ENCODE measurements at regions not wholly inside any gene's neighbourhood (a gene's known extent, or its start where the extent isn't known, plus 50 kb on each side); places are given as distances from the start of the nearest gene placed in this dataset.
"Not testable (repeated sequence)": the region's sequence is repeated elsewhere in the genome, so short reads cannot be mapped to it uniquely, and the experiment has no call there.

- peak overlapping the region in 1 of 5 donors; percentile 55 for H3K27ac ChIP-seq
- peak overlapping the region in 1 of 4 donors; percentile 24 for H3K4me3 ChIP-seq
- WGBS, 4 donors: 48 to 59% (median 57%) methylated on average over 1 of the region's 1 CpG
- TF ChIP-seq CTCF (IDR thresholded peaks at IDR 0.05): no peak
- no peak for TF ChIP-seq POLR2A (IDR thresholded peaks at IDR 0.05)
- no peaks in the 10 kb centered on the region for H3K36me3 ChIP-seq (replicated peaks in 1 of 2)
- DNase-seq: no peak
- intact Hi-C loops (cut with DNase I): no loop called here
- H3K27me3 ChIP-seq: no peaks in the 10 kb centered on the region
- H3K9me3 ChIP-seq (replicated peaks in 1 of 3): no peaks in the 10 kb centered on the region
- H3K4me1 ChIP-seq (replicated peaks in 1 of 2): no peaks in the 10 kb centered on the region
Measured at GRCh38 chr4:110869862-110870572, 247.1 kb upstream of the PITX2 start.

- H3K27me3 ChIP-seq; DNase-seq; H3K4me3 ChIP-seq; intact Hi-C loops (cut with DNase I); H3K36me3 ChIP-seq (replicated peaks in 1 of 2); H3K27ac ChIP-seq; H3K4me1 ChIP-seq (replicated peaks in 1 of 2); H3K9me3 ChIP-seq (replicated peaks in 1 of 3): not testable (repeated sequence)
- 68 to 88% (median 79%) methylated on average over 16 to 17 of the region's 18 CpGs for WGBS, 4 donors
Measured at GRCh38 chr4:110876214-110876613, 253.3 kb upstream of the PITX2 start.

GRCh38 chr4:110876866-110877265, 254.0 kb upstream of the PITX2 start:
- TF ChIP-seq POLR2A (IDR thresholded peaks at IDR 0.05) (no peak), CTCF (IDR thresholded peaks at IDR 0.05) (no peak)
- no peaks in the 10 kb centered on the region for H3K36me3 ChIP-seq (replicated peaks in 1 of 2)
- H3K9me3 ChIP-seq (replicated peaks in 1 of 3): no peaks in the 10 kb centered on the region
- H3K27me3 ChIP-seq: no peaks in the 10 kb centered on the region
- H3K27ac ChIP-seq: no peak overlapping the region
- intact Hi-C loops (cut with DNase I): no loop called here
- H3K4me1 ChIP-seq (replicated peaks in 1 of 2): no peaks in the 10 kb centered on the region
- DNase-seq: no peak
- WGBS, 4 donors: 37 to 76% (median 59%) methylated on average over 1 of the region's 1 CpG
- no peak overlapping the region for H3K4me3 ChIP-seq

GRCh38 chr4:110877778-110878370, 255.0 kb upstream of the PITX2 start:
- H3K27ac ChIP-seq: no peak overlapping the region
- DNase-seq: no peak
- H3K4me3 ChIP-seq: no peak overlapping the region
- no peaks in the 10 kb centered on the region for H3K4me1 ChIP-seq (replicated peaks in 1 of 2)
- no peaks in the 10 kb centered on the region for H3K27me3 ChIP-seq
- no peaks in the 10 kb centered on the region for H3K9me3 ChIP-seq (replicated peaks in 1 of 3)
- WGBS, 4 donors: 50 to 82% (median 61%) methylated on average over 2 of the region's 2 CpGs
- no peaks in the 10 kb centered on the region for H3K36me3 ChIP-seq (replicated peaks in 1 of 2)
- TF ChIP-seq POLR2A (IDR thresholded peaks at IDR 0.05) (no peak), CTCF (IDR thresholded peaks at IDR 0.05) (no peak)
- intact Hi-C loops (cut with DNase I): no loop called here

- no peak overlapping the region for H3K27ac ChIP-seq
Measured at GRCh38 chr4:110878413-110878812, 255.5 kb upstream of the PITX2 start.

More at GRCh38 chr4:110878413-110878812, 255.5 kb upstream of the PITX2 start:
- H3K27me3 ChIP-seq: no peaks in the 10 kb centered on the region
- no peak overlapping the region for H3K4me3 ChIP-seq
- TF ChIP-seq CTCF (IDR thresholded peaks at IDR 0.05): no peak
- no peak for TF ChIP-seq POLR2A (IDR thresholded peaks at IDR 0.05)
- no peaks in the 10 kb centered on the region for H3K4me1 ChIP-seq (replicated peaks in 1 of 2)
- WGBS, 4 donors: 65 to 73% (median 66%) methylated on average over 2 of the region's 2 CpGs
- no peak for DNase-seq
- no peaks in the 10 kb centered on the region for H3K9me3 ChIP-seq (replicated peaks in 1 of 3)
- intact Hi-C loops (cut with DNase I): no loop called here
- H3K36me3 ChIP-seq (replicated peaks in 1 of 2): no peaks in the 10 kb centered on the region
